Smooth muscle cell of the brain vasculature (primary cell): ENCODE measurements at regions not wholly inside any gene's neighbourhood (a gene's known extent, or its start where the extent isn't known, plus 50 kb on each side); places are given as distances from the start of the nearest gene placed in this dataset.
"Not testable (repeated sequence)": the region's sequence is repeated elsewhere in the genome, so short reads cannot be mapped to it uniquely, and the experiment has no call there.

Experiments
- DNase-seq: peaks from one replicate; pipeline ENCODE4 v3.0.0-alpha.2; 2012; ENCODE audit warnings: low read depth, low spot score

GRCh38 chr4:100340512-100341485, 150.5 kb upstream of the DDIT4L start:
- DNase-seq: no peak

- no peak for DNase-seq
These were observed 149.6 kb upstream of the DDIT4L start for GRCh38 chr4:100339870-100340269.

- DNase-seq: not testable (repeated sequence)
These were observed 143.2 kb upstream of the DDIT4L start for GRCh38 chr4:100333491-100333890.

GRCh38 chr4:100317032-100317864, 127.0 kb upstream of the DDIT4L start:
- no peak for DNase-seq

GRCh38 chr4:100314057-100314456, 123.8 kb upstream of the DDIT4L start:
- DNase-seq: no peak

GRCh38 chr4:100312615-100313350, 122.5 kb upstream of the DDIT4L start:
- DNase-seq: no peak

- DNase-seq: no peak
These were observed 120.9 kb upstream of the DDIT4L start for GRCh38 chr4:100311181-100311580.

GRCh38 chr4:100306018-100306417, 115.8 kb upstream of the DDIT4L start:
- no peak for DNase-seq

GRCh38 chr4:100302061-100303026, 112.1 kb upstream of the DDIT4L start:
- DNase-seq: no peak

GRCh38 chr4:100299046-100299840, 109.0 kb upstream of the DDIT4L start:
- DNase-seq: peak; percentile 84

GRCh38 chr4:100295792-100296191, 105.5 kb upstream of the DDIT4L start:
- DNase-seq: peak; percentile 46

GRCh38 chr4:100294356-100294755, 104.1 kb upstream of the DDIT4L start:
- DNase-seq: no peak

GRCh38 chr4:100290585-100290984, 100.3 kb upstream of the DDIT4L start:
- DNase-seq: no peak

- DNase-seq: no peak
These were observed 99.7 kb upstream of the DDIT4L start for GRCh38 chr4:100289946-100290345.

- DNase-seq: no peak
These were observed 99.2 kb upstream of the DDIT4L start for GRCh38 chr4:100289530-100289888.

- DNase-seq: no peak
These were observed 98.7 kb upstream of the DDIT4L start for GRCh38 chr4:100288811-100289529.

- no peak for DNase-seq
These were observed 97.9 kb upstream of the DDIT4L start for GRCh38 chr4:100288161-100288560.

- DNase-seq: no peak
These were observed 97.3 kb upstream of the DDIT4L start for GRCh38 chr4:100287534-100287933.

- DNase-seq: no peak
These were observed 96.4 kb upstream of the DDIT4L start for GRCh38 chr4:100286636-100287035.
